GM19035 (cell line): ENCODE measurements at regions not wholly inside any gene's neighbourhood (a gene's known extent, or its start where the extent isn't known, plus 50 kb on each side); places are given as distances from the start of the nearest gene placed in this dataset.

Experiments used
- ATAC-seq: cut with Tn5 transposase; IDR thresholded peaks from one replicate; pipeline ENCODE4 v1.9.1; 2021; ENCODE audit not compliant: unreplicated experiment

DNA sequence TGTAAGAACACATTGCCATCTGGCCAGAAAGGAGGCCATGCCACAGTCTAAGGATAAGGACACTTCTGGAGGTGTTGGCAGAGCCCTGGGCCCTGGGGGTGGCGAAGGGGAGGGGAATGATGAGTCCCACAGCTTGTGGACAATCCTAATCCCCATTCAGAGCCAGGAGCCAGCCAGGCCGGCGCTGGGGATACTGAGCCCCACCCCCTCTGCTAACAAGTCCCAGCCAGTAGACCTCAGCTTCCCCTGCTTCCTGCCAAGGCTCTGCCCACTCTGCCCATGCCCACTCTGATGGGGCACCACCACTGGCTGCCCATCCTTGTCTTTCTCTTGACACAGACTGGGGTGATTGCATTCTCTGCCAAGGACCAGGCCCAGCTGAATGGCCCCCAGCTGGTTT lies 71.9 kb downstream of the NAV1 start:
- no peak for ATAC-seq

GRCh38 chr1:201612645-201613044 lies 73.7 kb downstream of the NAV1 start:
- no peak for ATAC-seq

DNA sequence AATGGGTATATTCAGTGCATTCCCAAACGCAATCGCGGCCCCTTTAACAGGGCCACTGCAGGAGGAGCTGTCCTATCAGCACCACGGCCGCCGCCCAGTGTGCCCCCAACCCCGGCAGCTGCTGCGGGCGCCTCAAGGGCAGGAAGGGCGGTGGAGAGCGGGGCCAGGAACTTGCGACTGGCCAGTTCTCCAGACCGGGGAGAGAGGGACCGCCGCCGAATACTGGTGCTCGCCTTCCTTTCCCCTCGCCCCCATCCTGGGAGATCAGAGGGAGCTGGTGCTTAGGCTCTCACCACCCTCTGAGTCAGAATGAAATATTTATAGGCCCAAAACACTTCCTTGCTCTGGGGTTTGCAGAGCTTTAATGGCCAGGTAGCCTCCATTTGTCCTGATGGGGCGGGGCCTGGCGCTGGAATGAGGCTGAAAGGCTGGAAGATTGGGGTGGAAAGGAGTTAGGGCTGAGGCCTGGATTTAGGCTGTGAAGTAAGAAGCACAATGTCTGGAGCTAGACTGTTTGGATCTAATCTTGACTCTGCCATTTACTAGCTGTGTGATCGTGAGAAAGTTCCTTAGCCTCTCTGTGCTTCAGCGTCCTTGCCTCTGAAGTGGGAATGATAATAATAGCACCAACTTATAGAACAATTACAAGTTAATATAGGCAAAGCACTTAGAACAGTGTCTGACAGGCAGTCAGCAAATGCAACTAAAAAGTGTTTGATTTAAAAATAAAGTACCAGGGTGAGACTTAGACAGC lies 75.5 kb downstream of the NAV1 start:
- ATAC-seq = no peak

DNA sequence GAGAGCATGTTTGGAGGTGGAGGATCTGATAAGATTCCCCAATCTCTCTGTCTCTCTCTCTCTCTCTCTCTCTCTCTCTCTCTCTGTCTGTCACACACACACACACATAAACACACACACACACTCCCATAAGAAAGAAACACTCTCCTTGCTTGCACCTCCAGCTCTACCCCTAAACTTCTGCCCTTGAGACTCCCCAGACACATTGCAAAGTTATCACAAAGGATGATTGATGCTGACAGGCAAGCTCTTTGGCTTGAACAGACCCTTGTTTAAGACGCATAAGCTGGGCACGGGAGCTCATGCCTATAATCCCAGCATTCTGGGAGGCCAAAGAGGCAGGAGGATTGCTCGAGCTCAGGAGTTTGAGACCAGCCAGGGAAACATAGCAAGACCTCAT lies 78.2 kb downstream of the NAV1 start:
- ATAC-seq = no peak

GRCh38 chr1:201618389-201618788 lies 79.5 kb downstream of the NAV1 start:
- no peak for ATAC-seq

DNA sequence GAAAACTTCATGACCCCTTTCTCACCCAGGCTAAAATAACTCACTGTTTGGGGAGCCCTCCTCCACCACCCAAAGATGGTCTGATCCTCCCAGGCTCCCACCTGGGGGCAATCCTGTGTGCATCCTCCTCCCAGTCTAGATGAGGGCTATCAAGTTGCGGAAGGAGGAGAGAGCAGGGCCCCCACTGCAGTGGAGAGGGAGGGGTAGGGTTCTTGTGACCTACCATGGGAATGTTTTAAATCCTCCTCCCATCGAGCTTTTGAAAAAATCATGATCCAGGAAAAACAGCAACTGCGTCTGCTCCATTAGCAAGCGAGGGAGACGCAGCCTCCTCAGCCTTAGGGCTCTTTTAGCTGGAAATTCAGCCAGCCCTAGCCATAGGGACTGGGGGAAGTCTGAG lies 80.0 kb downstream of the NAV1 start:
- ATAC-seq = no peak

DNA sequence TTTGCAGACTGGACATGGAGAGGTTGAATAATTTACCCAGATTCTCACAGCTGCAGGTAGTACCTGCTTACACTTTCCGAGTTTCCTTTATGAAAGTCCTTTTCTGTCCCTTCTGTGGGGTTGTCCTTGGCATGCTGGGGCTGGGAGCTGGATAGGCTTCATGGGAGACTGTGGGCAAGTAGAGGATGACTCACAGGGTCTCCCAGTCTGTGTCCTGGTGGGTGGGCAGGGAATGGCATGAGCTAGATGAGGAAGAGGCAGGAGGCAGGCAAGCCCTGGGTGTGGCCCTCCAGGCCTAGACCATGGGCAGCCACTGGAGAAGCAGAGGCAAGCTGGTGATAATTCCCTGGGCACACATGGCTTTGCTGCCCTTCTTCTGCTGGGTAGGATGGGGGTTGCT lies 80.6 kb downstream of the NAV1 start:
- no peak for ATAC-seq

GRCh38 chr1:201622353-201622752 lies 83.4 kb downstream of the NAV1 start:
- no peak for ATAC-seq

DNA sequence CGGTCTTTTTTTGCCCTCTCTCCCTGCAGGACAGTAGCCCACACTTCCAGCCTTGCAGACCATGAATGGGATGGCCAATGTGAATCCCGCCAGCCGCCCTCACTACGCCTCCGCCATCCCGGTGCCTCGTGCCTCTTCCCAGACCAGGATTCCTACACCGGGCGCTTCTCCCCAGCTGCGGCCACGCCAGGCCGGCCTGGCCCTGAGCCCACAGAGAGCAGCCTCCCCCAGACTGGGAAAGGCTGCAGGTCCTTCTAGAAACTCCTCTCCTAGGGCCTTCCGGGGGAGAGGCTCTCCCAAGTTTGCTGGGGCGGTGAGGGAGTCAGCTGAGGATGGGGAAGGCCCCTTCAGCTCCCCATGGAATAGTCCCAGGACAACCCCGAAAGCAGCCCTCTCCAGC lies 83.9 kb downstream of the NAV1 start:
- no peak for ATAC-seq

GRCh38 chr1:201624741-201625225 lies 85.9 kb downstream of the NAV1 start:
- no peak for ATAC-seq

DNA sequence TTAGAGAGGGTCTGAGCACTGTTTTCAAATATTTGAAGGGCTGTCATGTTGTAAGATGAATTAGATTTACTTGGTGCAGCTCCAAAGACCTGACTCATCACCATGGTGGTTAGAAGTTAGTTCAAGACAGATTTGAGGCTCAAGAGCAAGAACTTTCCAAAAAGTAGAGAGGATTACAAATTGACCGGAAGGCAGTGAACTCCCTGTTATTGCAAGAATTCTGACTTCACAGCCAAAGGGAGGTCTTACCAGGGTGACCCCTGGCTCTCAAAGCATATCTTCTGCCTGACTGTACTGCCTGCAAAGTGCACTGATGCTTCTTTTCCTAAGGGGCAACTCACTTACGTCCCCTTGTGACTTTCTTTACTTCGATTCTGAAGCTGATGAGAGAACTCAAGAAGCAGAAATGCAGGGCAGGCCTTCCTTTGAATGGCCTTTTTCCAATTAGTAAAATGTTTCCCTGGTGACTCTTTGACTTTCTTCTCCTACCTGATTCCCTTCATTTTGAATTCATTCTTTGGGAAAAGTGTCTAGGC lies 86.4 kb downstream of the NAV1 start:
- ATAC-seq = no peak

DNA sequence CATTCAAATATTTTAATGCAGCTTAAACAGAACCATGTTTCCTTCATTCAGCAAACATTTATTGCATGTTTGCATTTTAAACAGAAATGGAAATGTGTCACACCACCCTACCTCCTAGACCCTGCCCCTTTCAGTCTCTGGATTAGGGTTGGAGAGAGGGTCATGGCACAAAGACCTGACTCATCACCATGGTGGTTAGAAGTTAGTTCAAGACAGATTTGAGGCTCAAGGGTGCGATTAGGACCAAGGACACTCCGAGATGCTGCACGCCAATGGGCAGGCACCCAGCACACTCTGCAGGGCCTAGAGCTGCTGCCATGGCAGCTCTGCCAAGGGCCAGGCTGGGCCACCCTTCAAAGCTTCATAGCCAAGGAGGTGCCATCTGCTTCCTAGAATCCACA lies 86.9 kb downstream of the NAV1 start:
- no peak for ATAC-seq

DNA sequence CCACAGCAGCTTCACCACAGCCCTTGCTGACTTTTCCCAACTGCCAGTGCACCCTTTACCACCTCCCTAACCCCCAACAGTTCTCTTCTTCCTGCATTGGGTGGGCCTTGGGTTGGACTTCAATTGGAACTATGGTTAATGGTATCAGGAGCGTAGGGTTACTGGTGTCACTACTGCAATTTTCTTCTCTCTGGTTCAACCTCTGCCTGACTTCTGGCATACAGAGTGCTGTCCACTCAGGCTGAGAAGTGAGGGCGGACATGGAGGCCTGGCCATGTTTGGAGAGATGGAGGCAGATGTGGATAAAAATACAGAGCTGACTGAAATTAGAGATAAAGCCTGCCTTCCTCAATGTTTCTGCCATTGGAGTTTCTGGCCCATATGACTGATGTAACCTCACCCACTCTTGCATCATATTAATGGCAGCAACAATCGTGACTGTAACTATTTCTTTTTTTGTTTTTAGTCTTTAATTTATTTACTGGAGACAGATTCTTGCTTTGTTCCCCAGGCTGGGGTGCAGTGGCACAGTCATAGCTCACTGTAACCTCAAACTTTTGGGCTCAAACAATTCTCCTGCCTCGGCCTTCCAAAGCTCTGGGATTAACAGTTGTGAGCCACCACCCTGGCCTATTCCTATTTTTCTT lies 87.8 kb downstream of the NAV1 start:
- no peak for ATAC-seq

DNA sequence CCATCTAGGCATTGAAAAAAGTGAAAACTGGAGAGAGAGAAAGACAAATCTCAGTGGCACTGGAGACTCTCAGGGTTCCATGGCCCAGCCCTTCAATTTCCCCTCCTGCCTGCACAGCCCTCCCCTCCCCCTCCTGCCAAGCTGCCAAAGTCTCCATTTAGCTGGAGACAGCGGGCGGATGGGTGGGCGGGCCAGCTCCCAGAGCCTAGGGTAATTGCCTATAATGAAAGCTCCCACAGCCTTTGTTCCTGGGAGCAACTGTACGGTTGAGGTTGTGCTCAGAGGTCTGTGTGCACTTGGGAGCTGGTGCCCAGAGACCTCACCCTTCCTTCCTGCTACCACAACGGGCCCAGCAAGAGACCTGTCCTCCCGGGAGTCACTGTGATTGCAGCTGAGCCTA lies 89.6 kb downstream of the NAV1 start:
- no peak for ATAC-seq

- ATAC-seq = no peak
Observed at GRCh38 chr1:201630582-201630981, 91.7 kb downstream of the NAV1 start.

DNA sequence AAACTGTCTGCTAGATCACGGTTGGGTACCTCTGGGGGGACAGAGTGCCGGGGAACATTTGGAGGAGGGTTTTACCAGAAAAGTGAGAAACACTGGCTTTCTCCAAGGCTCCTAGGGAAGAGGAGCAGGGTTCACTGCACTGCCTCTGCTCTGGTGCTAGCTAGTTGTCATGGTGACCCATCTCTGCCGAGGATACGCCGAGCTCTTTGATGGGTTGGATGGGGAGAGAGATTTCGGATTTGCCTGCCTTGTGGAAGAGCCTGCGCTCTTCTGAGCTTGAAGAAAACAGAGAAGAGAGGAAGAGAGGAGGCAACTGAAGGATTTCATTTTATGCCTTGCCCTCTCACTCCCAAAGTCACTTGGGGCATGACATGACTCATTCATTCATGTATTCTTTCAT lies 92.1 kb downstream of the NAV1 start:
- no peak for ATAC-seq

- ATAC-seq = no peak
Observed at GRCh38 chr1:201632364-201632952, 93.5 kb downstream of the NAV1 start.

DNA sequence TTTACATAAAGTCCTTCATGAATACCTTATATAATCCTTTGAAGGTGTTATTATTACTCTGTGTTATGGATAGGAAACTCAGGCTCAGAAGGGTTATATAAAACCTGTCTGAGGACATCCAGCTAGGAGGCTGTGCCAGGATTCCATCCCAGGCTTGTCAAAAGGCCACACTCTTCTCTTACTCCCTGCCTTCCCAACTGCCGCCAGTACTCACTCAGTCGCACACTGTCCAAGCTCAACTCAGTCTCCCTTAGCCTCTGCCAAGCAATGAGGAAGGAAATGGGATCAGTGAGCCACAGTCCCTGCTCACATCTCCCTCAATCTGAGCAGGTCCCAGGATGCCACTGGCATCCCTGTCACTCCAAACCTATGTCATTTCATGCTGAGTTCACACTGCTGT lies 94.4 kb downstream of the NAV1 start:
- ATAC-seq = no peak

GRCh38 chr1:201633811-201634210 lies 94.9 kb downstream of the NAV1 start:
- ATAC-seq = no peak

- no peak for ATAC-seq
Observed at GRCh38 chr1:201634261-201634660, 95.3 kb downstream of the NAV1 start.

DNA sequence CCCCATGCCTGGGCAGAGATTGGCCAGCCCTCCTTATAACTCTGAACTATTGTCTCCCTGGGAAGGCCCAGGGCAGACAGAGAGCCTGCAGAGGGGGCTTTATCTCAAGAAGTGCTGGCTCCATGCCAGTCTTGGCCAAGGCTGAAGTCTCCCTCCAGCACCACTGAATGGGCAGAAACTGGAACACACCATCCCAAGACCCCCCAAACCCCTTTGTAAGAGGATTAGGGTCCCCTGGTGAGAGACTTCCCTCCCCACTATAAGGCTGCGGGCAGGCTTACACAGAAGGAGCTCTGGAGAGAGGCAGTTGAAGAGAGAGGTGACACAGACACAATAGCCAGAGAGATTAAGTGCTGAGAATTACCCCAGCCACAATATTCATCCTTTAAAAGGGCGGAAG lies 97.2 kb downstream of the NAV1 start:
- ATAC-seq = no peak

DNA sequence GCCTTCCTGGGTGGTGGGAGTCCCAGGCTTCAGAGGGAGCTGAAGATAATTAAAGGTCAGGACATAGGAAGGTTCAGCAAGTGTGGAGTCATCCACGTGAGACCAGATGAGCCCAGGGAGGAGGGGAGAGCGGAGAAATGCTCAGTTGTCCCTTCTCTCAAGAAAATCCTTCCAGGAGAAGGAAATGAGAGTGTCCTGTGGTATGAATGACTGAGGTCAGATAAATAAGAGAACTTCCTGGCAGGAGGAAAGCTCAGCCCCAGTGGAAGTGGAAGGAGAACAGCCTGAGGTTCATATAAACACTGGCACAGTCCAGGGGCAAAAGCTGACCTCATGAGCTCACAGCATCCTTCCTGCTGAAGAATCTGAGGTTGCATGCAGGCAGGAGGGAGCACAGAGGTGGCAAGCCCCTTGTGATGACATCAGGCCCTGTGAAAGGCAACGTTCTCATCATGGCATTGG lies 97.6 kb downstream of the NAV1 start:
- ATAC-seq = no peak
